Endothelial cell of umbilical vein (primary cell): ENCODE measurements at regions not wholly inside any gene's neighbourhood (a gene's known extent, or its start where the extent isn't known, plus 50 kb on each side); places are given as distances from the start of the nearest gene placed in this dataset.

Experiments used
- BruUV-seq: library from RNA; stranded (reverse); fragments of 400-500 nt; replicated peaks from 2 replicates; lab custom pipeline; 2021; lab: Mats Ljungman, UMichigan
- CTCF ChIA-PET: fragments of 300-600, 350-600 bp; sonication (Branson Sonifier 250); formaldehyde crosslinking; loops from one replicate; lab custom pipeline; 2021; ENCODE audit warnings: antibody characterized with exemption, inconsistent platforms; lab: Charles Lee
- POLR2A ChIA-PET: fragments of 300-600, 350-600 bp; sonication (Branson Sonifier 250); formaldehyde crosslinking; loops from one replicate; lab custom pipeline; 2021; ENCODE audit warnings: antibody characterized with exemption, inconsistent platforms; lab: Charles Lee
- DNase-seq: peaks from one replicate; pipeline ENCODE4 v3.0.0-alpha.2; 2011; ENCODE audit warnings: low read depth, low spot score
- FAIRE-seq: peaks from 2 replicates; lab custom pipeline; 2011; peaks lifted over from hg19 to GRCh38; lab: Jason Lieb, UNC
- H2AFZ ChIP-seq: 2 replicates; pipeline ENCODE4 v1.6.0; 2012; ENCODE audit warnings: low read depth, low read length, control low read depth, inconsistent platforms
- H3K27ac ChIP-seq: 2 replicates; pipeline ENCODE4 v1.5.1; 2011; ENCODE audit warnings: low read depth, mild to moderate bottlenecking, control low read depth, low read length, moderate library complexity; ENCODE audit not compliant: insufficient read depth
- H3K27me3 ChIP-seq, 2 experiments: 2 replicates each; pipeline versions ENCODE4 v1.6.0 to v1.6.1; 2011; ENCODE audit warnings: low read length in 2 of 2, mixed read lengths in 1 of 2; ENCODE audit not compliant: control insufficient read depth in 2 of 2, insufficient read depth in 2 of 2
- H3K36me3 ChIP-seq, 2 experiments: 2 replicates in 1 of 2; 3 replicates in 1 of 2; pipeline ENCODE4 v1.5.1; 2011; ENCODE audit warnings: low read length in 2 of 2, mild to moderate bottlenecking in 1 of 2, moderate library complexity in 1 of 2; ENCODE audit not compliant: control insufficient read depth in 2 of 2, insufficient read depth in 2 of 2; ENCODE audit errors: extremely low read depth in 1 of 2
- H3K4me1 ChIP-seq: 3 replicates; pipeline ENCODE4 v1.5.1; 2011; ENCODE audit warnings: mild to moderate bottlenecking, low read length; ENCODE audit not compliant: control insufficient read depth, insufficient read depth; ENCODE audit errors: extremely low read depth
- H3K4me2 ChIP-seq: 2 replicates; pipeline ENCODE4 v1.6.1; 2011; ENCODE audit warnings: low read length, control low read depth, mixed read lengths; ENCODE audit not compliant: insufficient read depth
- H3K4me3 ChIP-seq, 3 experiments: fragments of 200-600 bp in 1 of 3; sonication (generic), shearing (Covaris generic) in 1 of 3; replicated peaks in 1 of 3; 2 replicates each; pipeline ENCODE4 v1.5.1; 2011 to 2016; ENCODE audit warnings: control low read depth in 3 of 3, low read length in 3 of 3, mild to moderate bottlenecking in 2 of 3, inconsistent platforms in 1 of 3, low read depth in 1 of 3, moderate library complexity in 1 of 3; ENCODE audit not compliant: insufficient read depth in 1 of 3
- H3K79me2 ChIP-seq: 2 replicates; pipeline ENCODE4 v1.6.0; 2012; ENCODE audit warnings: low read length, inconsistent platforms; ENCODE audit not compliant: control insufficient read depth, insufficient read depth
- H3K9ac ChIP-seq: replicated peaks from 2 replicates; pipeline ENCODE3; 2011; ENCODE audit warnings: low read length, control low read depth; ENCODE audit not compliant: insufficient read depth; ENCODE audit errors: extremely low read depth
- H3K9me1 ChIP-seq: replicated peaks from 3 replicates; pipeline ENCODE4 v1.6.0; 2011; ENCODE audit warnings: mild to moderate bottlenecking, low read length; ENCODE audit not compliant: control insufficient read depth, insufficient read depth; ENCODE audit errors: extremely low read depth
- H3K9me3 ChIP-seq: replicated peaks from 2 replicates; pipeline ENCODE4 v1.5.1; 2012; ENCODE audit warnings: low read length, inconsistent platforms; ENCODE audit not compliant: control insufficient read depth, insufficient read depth
- H4K20me1 ChIP-seq: replicated peaks from 2 replicates; pipeline ENCODE3; 2011; ENCODE audit warnings: mild to moderate bottlenecking, low read length; ENCODE audit not compliant: control insufficient read depth, insufficient read depth; ENCODE audit errors: extremely low read depth
- CTCF ChIP-seq, 2 donors: IDR thresholded peaks; 1 replicate in 1 of 2; 2 replicates in 1 of 2; pipeline ENCODE4 v1.5.1; 2011; ENCODE audit warnings: low read length in 2 of 2, mild to moderate bottlenecking in 2 of 2, moderate library complexity in 2 of 2, control low read depth in 1 of 2, inconsistent platforms in 1 of 2, low read depth in 1 of 2; ENCODE audit not compliant: insufficient read depth in 1 of 2; ENCODE audit errors: extremely low read depth in 1 of 2
- EZH2 ChIP-seq: IDR thresholded peaks from 2 replicates; pipeline ENCODE4 v1.6.1; 2012; ENCODE audit warnings: borderline replicate concordance, low read depth, mild to moderate bottlenecking, moderate library complexity, low read length, inconsistent platforms; ENCODE audit not compliant: severe bottlenecking
- FOS ChIP-seq: IDR thresholded peaks from 2 replicates; pipeline ENCODE4 v1.6.1; 2011; ENCODE audit warnings: mild to moderate bottlenecking, low read length, moderate library complexity, borderline replicate concordance; ENCODE audit not compliant: insufficient read depth
- GATA2 ChIP-seq: IDR thresholded peaks from 2 replicates; pipeline ENCODE4 v1.7.0; 2011; ENCODE audit warnings: low read depth, mild to moderate bottlenecking, moderate library complexity, mixed read lengths, low read length; ENCODE audit not compliant: insufficient read length, insufficient read depth
- JUN ChIP-seq: IDR thresholded peaks from 2 replicates; pipeline ENCODE4 v1.6.1; 2011; ENCODE audit warnings: borderline replicate concordance, low read depth; ENCODE audit not compliant: insufficient read length, insufficient read depth
- MAX ChIP-seq: IDR thresholded peaks from 2 replicates; pipeline ENCODE4 v1.6.1; 2011; ENCODE audit not compliant: insufficient read depth, insufficient read length
- MYC ChIP-seq: IDR thresholded peaks from one replicate; pipeline ENCODE4 v1.6.1; 2011; ENCODE audit warnings: mild to moderate bottlenecking, low read depth, low read length
- POLR2A ChIP-seq: IDR thresholded peaks from 2 replicates; pipeline ENCODE4 v1.6.1; 2012; ENCODE audit warnings: low read depth, mild to moderate bottlenecking, control low read depth, low read length
- POLR2AphosphoS5 ChIP-seq: IDR thresholded peaks from 2 replicates; pipeline ENCODE4 v1.6.1; 2012; ENCODE audit warnings: low read depth, mild to moderate bottlenecking, control low read depth, low read length, moderate library complexity; ENCODE audit not compliant: insufficient read depth
- dilution Hi-C: fragments of 300-500 bp; cut with MboI; formaldehyde crosslinking; loops from one replicate; pipeline ENCODE4 v1.15.0; 2019; ENCODE audit warnings: low sequenced_read_pairs; ENCODE audit not compliant: extremely low pct_ligation_motif_present
- intact Hi-C: fragments of 100-400 bp; cut with micrococcal nuclease; formaldehyde crosslinking; loops from one replicate; pipeline ENCODE4 v1.10.0; 2022

- no peak overlapping the region for H3K27ac ChIP-seq
- FAIRE-seq: no peak
Observed at GRCh38 chr6:167551628-167552257, 226.9 kb downstream of the TTLL2 start.

More at GRCh38 chr6:167551628-167552257, 226.9 kb downstream of the TTLL2 start:
- Histone ChIP-seq H3K4me1 (peaks cover 4% of the 10 kb centered on the region), H3K4me2 (no peak overlapping the region), H3K27me3 (no peaks in the 10 kb centered on the region), H3K9me3 (no peaks in the 10 kb centered on the region), H3K36me3 (no peaks in the 10 kb centered on the region), H3K4me3 (no peak overlapping the region), H4K20me1 (no peaks in the 10 kb centered on the region), H3K79me2 (no peaks in the 10 kb centered on the region), H3K9ac (no peak overlapping the region), H2AFZ (no peak overlapping the region), H3K9me1 (no peaks in the 10 kb centered on the region)
- DNase-seq: no peak
- dilution Hi-C loops: no loop called here
- ChIA-PET CTCF (no interaction called here), POLR2A (no interaction called here)
- no TSS peak for BruUV-seq
- no peak for TF ChIP-seq JUN
- TF ChIP-seq MYC: no peak
- no peak for TF ChIP-seq MAX
- TF ChIP-seq POLR2A: no peak
- no peak for TF ChIP-seq CTCF (IDR thresholded peaks at IDR 0.05; ENCODE audit: extremely low read depth in 1 of 2, insufficient read depth in 1 of 2, low read depth in 1 of 2, low read length in 2 of 2)
- TF ChIP-seq FOS: no peak
- TF ChIP-seq POLR2AphosphoS5: no peak
- TF ChIP-seq EZH2: no peak
- no peak for TF ChIP-seq GATA2
- intact Hi-C loops: no loop called here
